Esophagus muscularis mucosa (tissue), 4 donors: ENCODE measurements at regions not wholly inside any gene's neighbourhood (a gene's known extent, or its start where the extent isn't known, plus 50 kb on each side); places are given as distances from the start of the nearest gene placed in this dataset.

Experiments used
- DNase-seq: peaks from one replicate; pipeline ENCODE4 v3.0.0-alpha.2; 2017; ENCODE audit errors: extremely low spot score
- H3K27ac ChIP-seq, 4 donors: fragments of 200-600 bp; sonication (generic); replicated peaks in 1 of 4; 1 replicate in 3 of 4; 2 replicates in 1 of 4; pipeline ENCODE4 v1.5.1; 2016 to 2019; ENCODE audit warnings: mild to moderate bottlenecking in 1 of 4
- H3K27me3 ChIP-seq, 4 donors: fragments of 200-600 bp; sonication (generic); one replicate each; pipeline versions ENCODE4 v1.5.1 to v1.6.0; 2016 to 2019
- H3K36me3 ChIP-seq, 4 donors: fragments of 200-600 bp; sonication (generic); one replicate each; pipeline ENCODE4 v1.5.1; 2016 to 2019
- H3K4me1 ChIP-seq, 4 donors: fragments of 200-600 bp; sonication (generic); one replicate each; pipeline ENCODE4 v1.5.1; 2016 to 2019
- H3K4me3 ChIP-seq, 4 donors: fragments of 200-600 bp; sonication (generic); 1 replicate in 2 of 4; 2 replicates in 2 of 4; pipeline ENCODE4 v1.5.1; 2016 to 2019; ENCODE audit warnings: mild to moderate bottlenecking in 4 of 4, moderate library complexity in 1 of 4
- H3K9me3 ChIP-seq, 4 donors: fragments of 200-600 bp; sonication (generic); 1 replicate in 3 of 4; 2 replicates in 1 of 4; pipeline ENCODE4 v1.5.1; 2016 to 2019
- EP300 ChIP-seq: sonication (generic); formaldehyde crosslinking; IDR thresholded peaks from one replicate; pipeline ENCODE4 v1.6.1; 2017; ENCODE audit warnings: antibody characterized with exemption
- POLR2A ChIP-seq: fragments of 450-650 bp; IDR thresholded peaks from one replicate; pipeline ENCODE4 v1.6.1; 2017; ENCODE audit warnings: antibody characterized with exemption, moderate library complexity, mild to moderate bottlenecking, low read depth
- POLR2AphosphoS5 ChIP-seq, 2 donors: sonication (generic); formaldehyde crosslinking; IDR thresholded peaks; one replicate each; pipeline ENCODE4 v1.6.1; 2017; ENCODE audit warnings: antibody characterized with exemption in 2 of 2
- WGBS: methylation state at CpG from one replicate; pipeline ENCODE4 v1.1.5; 2018; 5-methylcytosine and 5-hydroxymethylcytosine counted together
- intact Hi-C: fragments of 100-400 bp; cut with DNase I; formaldehyde crosslinking; loops from one replicate; pipeline ENCODE4 v1.15.1; 2023
- TF ChIP-seq, protein P1 (sequence below), 3 experiments: fragments of 200-600 bp in 2 of 3; fragments of 450-650 bp in 1 of 3; sonication (generic) in 2 of 3; IDR thresholded peaks; one replicate each; pipeline ENCODE4 v1.5.1; 2017 to 2019; ENCODE audit warnings: antibody characterized with exemption in 3 of 3, mild to moderate bottlenecking in 2 of 3, moderate library complexity in 1 of 3

GRCh38 chr11:92482492-92483060 lies 258.0 kb downstream of the FAT3 start:
- H3K36me3 ChIP-seq = no peaks in the 10 kb centered on the region
- intact Hi-C loops = no loop called here
- H3K4me3 ChIP-seq = no peak overlapping the region
- peak; percentile 77 for DNase-seq
- WGBS = 66% methylated on average over 7 of the region's 7 CpGs
- H3K27me3 ChIP-seq = no peaks in the 10 kb centered on the region
- no peaks in the 10 kb centered on the region for H3K4me1 ChIP-seq
- no peak overlapping the region for H3K27ac ChIP-seq
- no peaks in the 10 kb centered on the region for H3K9me3 ChIP-seq
- TF ChIP-seq POLR2AphosphoS5 (IDR thresholded peaks at IDR 0.05) (no peak), EP300 (no peak), POLR2A (no peak)
- TF ChIP-seq, protein P1, sequence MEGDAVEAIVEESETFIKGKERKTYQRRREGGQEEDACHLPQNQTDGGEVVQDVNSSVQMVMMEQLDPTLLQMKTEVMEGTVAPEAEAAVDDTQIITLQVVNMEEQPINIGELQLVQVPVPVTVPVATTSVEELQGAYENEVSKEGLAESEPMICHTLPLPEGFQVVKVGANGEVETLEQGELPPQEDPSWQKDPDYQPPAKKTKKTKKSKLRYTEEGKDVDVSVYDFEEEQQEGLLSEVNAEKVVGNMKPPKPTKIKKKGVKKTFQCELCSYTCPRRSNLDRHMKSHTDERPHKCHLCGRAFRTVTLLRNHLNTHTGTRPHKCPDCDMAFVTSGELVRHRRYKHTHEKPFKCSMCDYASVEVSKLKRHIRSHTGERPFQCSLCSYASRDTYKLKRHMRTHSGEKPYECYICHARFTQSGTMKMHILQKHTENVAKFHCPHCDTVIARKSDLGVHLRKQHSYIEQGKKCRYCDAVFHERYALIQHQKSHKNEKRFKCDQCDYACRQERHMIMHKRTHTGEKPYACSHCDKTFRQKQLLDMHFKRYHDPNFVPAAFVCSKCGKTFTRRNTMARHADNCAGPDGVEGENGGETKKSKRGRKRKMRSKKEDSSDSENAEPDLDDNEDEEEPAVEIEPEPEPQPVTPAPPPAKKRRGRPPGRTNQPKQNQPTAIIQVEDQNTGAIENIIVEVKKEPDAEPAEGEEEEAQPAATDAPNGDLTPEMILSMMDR (IDR thresholded peaks at IDR 0.05) = no peak

- Histone ChIP-seq H3K27ac (no peak overlapping the region), H3K27me3 (no peaks in the 10 kb centered on the region), H3K9me3 (no peaks in the 10 kb centered on the region), H3K4me1 (no peaks in the 10 kb centered on the region), H3K36me3 (no peaks in the 10 kb centered on the region), H3K4me3 (no peak overlapping the region)
- DNase-seq = peak; percentile 19
- WGBS = 98% methylated on average over 4 of the region's 4 CpGs
- no peak for TF ChIP-seq POLR2A
- TF ChIP-seq, protein P1 (IDR thresholded peaks at IDR 0.05) = no peak
- TF ChIP-seq POLR2AphosphoS5 (IDR thresholded peaks at IDR 0.05) = no peak
- TF ChIP-seq EP300 = no peak
- intact Hi-C loops = no loop called here
These were observed 260.0 kb downstream of the FAT3 start for GRCh38 chr11:92484570-92484969.

DNA sequence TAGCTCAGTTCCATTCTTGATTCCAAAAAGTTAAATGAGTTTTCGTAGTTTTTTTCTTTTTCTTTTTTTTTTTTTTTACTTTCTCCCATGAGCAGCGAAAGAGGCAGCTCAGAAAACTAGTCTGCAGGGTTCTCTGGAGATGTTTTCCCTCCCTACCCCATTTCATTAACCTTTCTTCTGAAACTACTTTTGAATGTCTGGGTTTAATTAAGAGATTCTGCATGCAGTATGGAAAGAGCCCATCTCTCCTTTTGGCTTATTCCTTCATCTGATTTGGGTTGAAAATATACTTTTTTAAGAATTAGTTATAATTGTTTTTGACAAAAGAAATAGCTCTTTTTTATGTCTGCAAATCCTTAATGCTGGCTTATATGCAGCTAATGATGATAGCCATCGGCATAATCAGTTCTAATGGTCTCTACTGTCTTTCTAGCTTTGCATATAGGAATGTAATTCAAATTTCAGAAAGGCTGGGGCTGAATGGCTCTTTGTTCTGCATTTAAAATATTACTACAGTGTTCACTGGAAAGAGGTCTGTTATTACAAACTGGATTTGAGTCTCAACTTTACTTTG lies 265.3 kb downstream of the FAT3 start:
- Histone ChIP-seq H3K4me3 (no peak overlapping the region), H3K9me3 (no peaks in the 10 kb centered on the region), H3K36me3 (no peaks in the 10 kb centered on the region), H3K27me3 (no peaks in the 10 kb centered on the region), H3K4me1 (no peaks in the 10 kb centered on the region), H3K27ac (no peak overlapping the region)
- peak; percentile 7 for DNase-seq
- TF ChIP-seq POLR2A = no peak
- TF ChIP-seq, protein P1 (IDR thresholded peaks at IDR 0.05) = no peak
- TF ChIP-seq POLR2AphosphoS5 (IDR thresholded peaks at IDR 0.05) = no peak
- TF ChIP-seq EP300 = no peak
- intact Hi-C loops = no loop called here
- WGBS = 82% methylated on average over 3 of the region's 3 CpGs

GRCh38 chr11:92492372-92492771 lies 267.8 kb downstream of the FAT3 start:
- no peaks in the 10 kb centered on the region for H3K9me3 ChIP-seq
- H3K36me3 ChIP-seq = no peaks in the 10 kb centered on the region
- no peak overlapping the region for H3K27ac ChIP-seq
- no peaks in the 10 kb centered on the region for H3K27me3 ChIP-seq
- intact Hi-C loops = no loop called here
- no peaks in the 10 kb centered on the region for H3K4me1 ChIP-seq
- DNase-seq = no peak
- WGBS = 81% methylated on average over 1 of the region's 1 CpG
- H3K4me3 ChIP-seq = no peak overlapping the region
- TF ChIP-seq EP300 = no peak
- TF ChIP-seq, protein P1 (IDR thresholded peaks at IDR 0.05) = no peak
- TF ChIP-seq POLR2A = no peak
- TF ChIP-seq POLR2AphosphoS5 (IDR thresholded peaks at IDR 0.05) = no peak
